Neutrophil (primary cell): ENCODE measurements at regions not wholly inside any gene's neighbourhood (a gene's known extent, or its start where the extent isn't known, plus 50 kb on each side); places are given as distances from the start of the nearest gene placed in this dataset.

Source experiments
- H3K27ac ChIP-seq: fragments of 200-600 bp; sonication (generic); 2 replicates; pipeline ENCODE4 v1.5.1; 2016; ENCODE audit warnings: mild to moderate bottlenecking, moderate library complexity
- H3K27me3 ChIP-seq: fragments of 200-600 bp; sonication (generic); 2 replicates; pipeline ENCODE4 v1.6.0; 2016; ENCODE audit warnings: mild to moderate bottlenecking
- H3K36me3 ChIP-seq: fragments of 200-600 bp; sonication (generic); 2 replicates; pipeline ENCODE4 v1.5.1; 2017
- H3K4me1 ChIP-seq, 2 experiments: fragments of 200-600 bp in 1 of 2; sonication (generic) in 1 of 2; 1 replicate in 1 of 2; 2 replicates in 1 of 2; pipeline versions ENCODE4 v1.5.1 to v1.6.1; 2013 to 2016; ENCODE audit warnings: low read depth in 1 of 2, low read length in 1 of 2, mild to moderate bottlenecking in 1 of 2, moderate library complexity in 1 of 2; ENCODE audit not compliant: control insufficient read depth in 1 of 2, insufficient read depth in 1 of 2
- H3K4me3 ChIP-seq, 2 experiments: fragments of 200-600 bp in 1 of 2; sonication (generic) in 1 of 2; 1 replicate in 1 of 2; 2 replicates in 1 of 2; pipeline ENCODE4 v1.5.1; 2013 to 2016; ENCODE audit warnings: low read depth in 1 of 2, low read length in 1 of 2, mild to moderate bottlenecking in 1 of 2, moderate library complexity in 1 of 2
- H3K9me3 ChIP-seq: fragments of 200-600 bp; sonication (generic); 2 replicates; pipeline ENCODE4 v1.5.1; 2016
- TF ChIP-seq, protein P1 (sequence below): fragments of 200-600 bp; sonication (generic); IDR thresholded peaks from 2 replicates; pipeline ENCODE4 v1.5.1; 2016; ENCODE audit warnings: antibody characterized with exemption

DNA sequence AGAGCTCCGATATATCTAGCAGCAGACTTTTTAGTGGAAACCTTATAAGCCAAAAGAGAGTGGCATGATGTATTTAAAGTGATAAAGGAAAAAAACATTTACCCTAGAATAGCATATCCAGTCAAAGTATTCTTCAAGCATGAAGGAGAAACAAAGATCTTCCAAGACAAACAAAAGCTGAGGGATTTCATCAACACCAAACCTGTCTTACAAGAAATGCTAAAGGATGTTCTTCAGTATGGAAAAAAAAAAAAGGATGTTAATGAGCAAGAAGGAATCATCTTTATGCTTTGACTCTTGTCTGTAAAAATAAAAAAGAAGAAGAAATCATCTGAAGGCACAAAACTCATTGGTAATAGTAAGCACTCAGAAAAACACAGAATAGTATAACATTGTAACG, 338.2 kb downstream of the TLE1 start:
- H3K4me1 ChIP-seq = no peaks in the 10 kb centered on the region
- no peaks in the 10 kb centered on the region for H3K27me3 ChIP-seq
- H3K27ac ChIP-seq = no peak overlapping the region
- H3K36me3 ChIP-seq = no peaks in the 10 kb centered on the region
- H3K9me3 ChIP-seq = no peaks in the 10 kb centered on the region
- TF ChIP-seq, protein P1, sequence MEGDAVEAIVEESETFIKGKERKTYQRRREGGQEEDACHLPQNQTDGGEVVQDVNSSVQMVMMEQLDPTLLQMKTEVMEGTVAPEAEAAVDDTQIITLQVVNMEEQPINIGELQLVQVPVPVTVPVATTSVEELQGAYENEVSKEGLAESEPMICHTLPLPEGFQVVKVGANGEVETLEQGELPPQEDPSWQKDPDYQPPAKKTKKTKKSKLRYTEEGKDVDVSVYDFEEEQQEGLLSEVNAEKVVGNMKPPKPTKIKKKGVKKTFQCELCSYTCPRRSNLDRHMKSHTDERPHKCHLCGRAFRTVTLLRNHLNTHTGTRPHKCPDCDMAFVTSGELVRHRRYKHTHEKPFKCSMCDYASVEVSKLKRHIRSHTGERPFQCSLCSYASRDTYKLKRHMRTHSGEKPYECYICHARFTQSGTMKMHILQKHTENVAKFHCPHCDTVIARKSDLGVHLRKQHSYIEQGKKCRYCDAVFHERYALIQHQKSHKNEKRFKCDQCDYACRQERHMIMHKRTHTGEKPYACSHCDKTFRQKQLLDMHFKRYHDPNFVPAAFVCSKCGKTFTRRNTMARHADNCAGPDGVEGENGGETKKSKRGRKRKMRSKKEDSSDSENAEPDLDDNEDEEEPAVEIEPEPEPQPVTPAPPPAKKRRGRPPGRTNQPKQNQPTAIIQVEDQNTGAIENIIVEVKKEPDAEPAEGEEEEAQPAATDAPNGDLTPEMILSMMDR = no peak
- no peak overlapping the region for H3K4me3 ChIP-seq

DNA sequence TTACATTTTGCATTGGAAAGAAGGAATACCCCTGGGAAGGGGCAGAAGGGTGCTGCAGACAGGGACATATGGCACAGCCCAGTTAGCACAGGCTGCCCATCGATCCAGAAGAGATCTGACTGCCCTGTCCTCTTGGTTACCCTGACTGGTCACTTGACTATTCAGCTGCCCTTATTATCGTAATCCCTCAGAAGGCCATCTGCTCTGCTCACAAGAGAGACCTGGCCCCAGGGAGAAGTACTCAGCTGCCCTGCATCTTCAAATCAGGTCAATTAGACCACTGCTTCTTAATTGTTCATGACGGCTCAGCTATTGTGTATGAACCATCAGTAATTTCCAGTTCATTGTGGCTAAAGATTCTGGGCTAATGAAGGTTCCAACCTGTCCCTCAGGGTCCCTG, 345.0 kb downstream of the TLE1 start:
- no peaks in the 10 kb centered on the region for H3K9me3 ChIP-seq
- TF ChIP-seq, protein P1 = no peak
- H3K36me3 ChIP-seq = no peaks in the 10 kb centered on the region
- no peak overlapping the region for H3K4me3 ChIP-seq
- H3K4me1 ChIP-seq = no peaks in the 10 kb centered on the region
- no peaks in the 10 kb centered on the region for H3K27me3 ChIP-seq
- no peak overlapping the region for H3K27ac ChIP-seq

DNA sequence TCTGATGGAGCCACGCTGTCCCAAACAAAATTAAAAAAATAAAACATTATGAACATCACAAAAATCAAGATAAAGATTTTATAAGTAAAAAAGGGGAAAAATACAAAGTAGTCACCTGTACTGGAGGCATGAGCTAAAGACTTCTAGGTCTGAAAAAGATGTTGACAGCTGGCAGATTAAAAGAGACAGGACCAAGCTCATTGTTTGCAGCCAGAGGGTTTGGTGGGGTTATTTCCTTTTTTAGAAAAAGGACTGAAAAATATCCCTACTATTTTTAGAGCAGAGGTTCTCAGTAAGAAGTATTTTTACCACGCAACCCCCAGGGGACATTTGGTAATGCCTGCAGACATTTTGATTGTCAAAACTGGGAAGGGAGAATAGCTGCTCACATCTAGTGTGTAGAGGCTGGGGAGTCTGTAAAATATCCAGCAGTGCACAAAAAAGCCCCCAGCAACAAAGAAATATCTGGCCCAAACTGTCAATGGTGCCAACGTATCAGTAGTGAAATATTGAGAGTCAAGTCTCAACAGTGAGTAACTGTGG, 353.4 kb downstream of the TLE1 start:
- Histone ChIP-seq H3K27ac (no peak overlapping the region), H3K9me3 (no peaks in the 10 kb centered on the region), H3K4me1 (no peaks in the 10 kb centered on the region), H3K4me3 (no peak overlapping the region), H3K36me3 (no peaks in the 10 kb centered on the region), H3K27me3 (no peaks in the 10 kb centered on the region)
- TF ChIP-seq, protein P1 = no peak

DNA sequence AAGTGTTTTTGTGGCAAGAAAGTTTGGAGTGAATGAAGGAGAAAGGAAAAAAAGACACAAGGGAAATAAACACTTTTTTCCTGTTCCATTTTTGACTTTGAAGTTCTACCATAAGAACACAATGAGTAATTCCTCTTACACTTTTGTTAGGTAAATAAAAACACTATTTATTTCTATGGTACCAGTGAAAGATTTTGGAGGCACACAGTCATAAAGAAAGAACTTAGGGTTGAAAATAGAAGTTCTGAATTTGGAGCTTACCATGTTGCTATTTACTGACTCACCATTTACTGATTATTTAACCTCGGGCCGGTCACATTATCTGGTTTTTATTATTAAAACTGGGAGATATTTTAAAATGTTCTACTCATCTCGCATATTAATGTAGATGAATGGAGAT, 367.8 kb downstream of the TLE1 start:
- H3K4me1 ChIP-seq = no peaks in the 10 kb centered on the region
- H3K36me3 ChIP-seq = no peaks in the 10 kb centered on the region
- no peaks in the 10 kb centered on the region for H3K9me3 ChIP-seq
- H3K4me3 ChIP-seq = no peak overlapping the region
- TF ChIP-seq, protein P1 = no peak
- H3K27me3 ChIP-seq = no peaks in the 10 kb centered on the region
- no peak overlapping the region for H3K27ac ChIP-seq

DNA sequence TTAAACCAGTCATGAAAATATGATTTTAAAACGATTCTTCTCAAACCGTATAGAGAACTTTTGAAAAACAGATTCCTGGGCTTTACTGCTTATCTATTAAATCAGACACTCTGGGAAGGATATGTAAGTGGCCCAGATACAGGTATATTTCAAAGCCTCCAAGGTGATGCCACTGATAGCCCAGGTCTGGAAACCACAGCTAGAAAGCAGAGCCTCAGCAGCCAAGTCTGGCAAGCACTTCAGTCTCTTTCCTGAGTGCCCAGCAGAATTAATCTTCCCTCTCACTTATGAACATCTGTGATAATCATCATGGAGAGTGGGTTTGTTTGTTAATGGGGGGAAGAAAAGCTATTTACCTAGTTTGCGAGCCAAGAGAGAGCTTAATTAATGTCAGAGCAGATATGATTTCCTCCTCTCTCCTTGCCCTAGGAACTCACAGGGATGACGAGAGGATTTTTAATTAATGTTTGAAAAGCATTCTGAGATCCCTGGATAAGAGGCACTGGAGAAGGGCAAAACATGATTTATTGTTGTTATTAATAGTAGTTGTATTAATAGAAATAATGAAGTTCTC, 368.4 kb downstream of the TLE1 start:
- TF ChIP-seq, protein P1 = no peak
- no peaks in the 10 kb centered on the region for H3K27me3 ChIP-seq
- no peaks in the 10 kb centered on the region for H3K36me3 ChIP-seq
- no peaks in the 10 kb centered on the region for H3K4me1 ChIP-seq
- no peak overlapping the region for H3K27ac ChIP-seq
- H3K4me3 ChIP-seq = no peak overlapping the region
- no peaks in the 10 kb centered on the region for H3K9me3 ChIP-seq
